Loucy (cell line): ENCODE measurements at regions not wholly inside any gene's neighbourhood (a gene's known extent, or its start where the extent isn't known, plus 50 kb on each side); places are given as distances from the start of the nearest gene placed in this dataset.

Experiments
- CTCF ChIP-seq: fragments of 200-600 bp; sonication (generic); conservative IDR thresholded peaks from 2 replicates; pipeline ENCODE4 v1.5.1; 2014; ENCODE audit warnings: mild to moderate bottlenecking, antibody characterized with exemption, low read length
- EZH2phosphoT487 ChIP-seq: fragments of 200-600 bp; IDR thresholded peaks from 2 replicates; pipeline ENCODE4 v1.6.1; 2018; ENCODE audit warnings: antibody characterized with exemption, mild to moderate bottlenecking, moderate library complexity, borderline replicate concordance

GRCh38 chr13:75090872-75091615 lies 390.9 kb downstream of the TBC1D4 start:
- TF ChIP-seq CTCF (no peak), EZH2phosphoT487 (no peak)
